H1 (cell line): ENCODE measurements at regions not wholly inside any gene's neighbourhood (a gene's known extent, or its start where the extent isn't known, plus 50 kb on each side); places are given as distances from the start of the nearest gene placed in this dataset.

Source experiments
- JUN ChIP-seq: IDR thresholded peaks from 2 replicates; pipeline ENCODE4 v1.6.1; 2011; ENCODE audit warnings: low read depth, mild to moderate bottlenecking, improper control_type of control experiment, low read length
- POLR2AphosphoS5 ChIP-seq: IDR thresholded peaks from 2 replicates; pipeline ENCODE4 v1.6.1; 2011; ENCODE audit warnings: low read depth, low read length
- TF ChIP-seq, protein P1 (sequence below), 3 experiments: IDR thresholded peaks; 1 replicate in 2 of 3; 2 replicates in 1 of 3; pipeline versions ENCODE4 v1.5.1 to v1.6.1; 2011; ENCODE audit warnings: low read length in 3 of 3, mild to moderate bottlenecking in 3 of 3, inconsistent platforms in 2 of 3, low read depth in 1 of 3, moderate library complexity in 1 of 3; ENCODE audit not compliant: insufficient read depth in 1 of 3; ENCODE audit errors: control extremely low read depth in 1 of 3
- TF ChIP-seq, protein P2 (sequence below): IDR thresholded peaks from 2 replicates; pipeline ENCODE4 v1.6.1; 2012; ENCODE audit warnings: low read length, inconsistent platforms
- TF ChIP-seq, protein P3 (sequence below): IDR thresholded peaks from 2 replicates; pipeline ENCODE4 v1.6.1; 2012; ENCODE audit warnings: inconsistent platforms

DNA sequence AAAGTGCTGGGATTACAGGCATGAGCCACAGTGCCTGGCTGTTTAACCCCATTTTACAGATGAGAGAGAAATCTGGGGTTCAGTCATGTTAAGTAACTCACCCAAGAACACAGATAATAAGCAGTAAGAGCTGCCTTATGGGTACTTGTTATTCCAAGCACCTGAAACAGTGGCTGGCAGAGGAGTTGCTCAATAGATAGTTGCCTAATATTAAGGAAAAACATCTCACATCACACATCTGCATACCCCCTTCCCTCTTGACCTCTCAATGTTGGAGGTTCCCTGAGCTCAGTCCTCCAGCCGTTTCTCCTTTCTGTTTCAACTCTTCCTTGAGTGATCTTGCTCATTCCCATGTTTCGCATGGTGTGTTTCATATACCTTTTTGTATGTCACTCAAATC lies 401.9 kb downstream of the KLF12 start:
- TF ChIP-seq, protein P1, sequence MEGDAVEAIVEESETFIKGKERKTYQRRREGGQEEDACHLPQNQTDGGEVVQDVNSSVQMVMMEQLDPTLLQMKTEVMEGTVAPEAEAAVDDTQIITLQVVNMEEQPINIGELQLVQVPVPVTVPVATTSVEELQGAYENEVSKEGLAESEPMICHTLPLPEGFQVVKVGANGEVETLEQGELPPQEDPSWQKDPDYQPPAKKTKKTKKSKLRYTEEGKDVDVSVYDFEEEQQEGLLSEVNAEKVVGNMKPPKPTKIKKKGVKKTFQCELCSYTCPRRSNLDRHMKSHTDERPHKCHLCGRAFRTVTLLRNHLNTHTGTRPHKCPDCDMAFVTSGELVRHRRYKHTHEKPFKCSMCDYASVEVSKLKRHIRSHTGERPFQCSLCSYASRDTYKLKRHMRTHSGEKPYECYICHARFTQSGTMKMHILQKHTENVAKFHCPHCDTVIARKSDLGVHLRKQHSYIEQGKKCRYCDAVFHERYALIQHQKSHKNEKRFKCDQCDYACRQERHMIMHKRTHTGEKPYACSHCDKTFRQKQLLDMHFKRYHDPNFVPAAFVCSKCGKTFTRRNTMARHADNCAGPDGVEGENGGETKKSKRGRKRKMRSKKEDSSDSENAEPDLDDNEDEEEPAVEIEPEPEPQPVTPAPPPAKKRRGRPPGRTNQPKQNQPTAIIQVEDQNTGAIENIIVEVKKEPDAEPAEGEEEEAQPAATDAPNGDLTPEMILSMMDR (IDR thresholded peaks at IDR 0.05; ENCODE audit: control extremely low read depth in 1 of 3, insufficient read depth in 1 of 3, low read depth in 1 of 3, low read length in 3 of 3) = no peak
- TF ChIP-seq, protein P2, sequence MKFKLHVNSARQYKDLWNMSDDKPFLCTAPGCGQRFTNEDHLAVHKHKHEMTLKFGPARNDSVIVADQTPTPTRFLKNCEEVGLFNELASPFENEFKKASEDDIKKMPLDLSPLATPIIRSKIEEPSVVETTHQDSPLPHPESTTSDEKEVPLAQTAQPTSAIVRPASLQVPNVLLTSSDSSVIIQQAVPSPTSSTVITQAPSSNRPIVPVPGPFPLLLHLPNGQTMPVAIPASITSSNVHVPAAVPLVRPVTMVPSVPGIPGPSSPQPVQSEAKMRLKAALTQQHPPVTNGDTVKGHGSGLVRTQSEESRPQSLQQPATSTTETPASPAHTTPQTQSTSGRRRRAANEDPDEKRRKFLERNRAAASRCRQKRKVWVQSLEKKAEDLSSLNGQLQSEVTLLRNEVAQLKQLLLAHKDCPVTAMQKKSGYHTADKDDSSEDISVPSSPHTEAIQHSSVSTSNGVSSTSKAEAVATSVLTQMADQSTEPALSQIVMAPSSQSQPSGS = no peak
- TF ChIP-seq, protein P3, sequence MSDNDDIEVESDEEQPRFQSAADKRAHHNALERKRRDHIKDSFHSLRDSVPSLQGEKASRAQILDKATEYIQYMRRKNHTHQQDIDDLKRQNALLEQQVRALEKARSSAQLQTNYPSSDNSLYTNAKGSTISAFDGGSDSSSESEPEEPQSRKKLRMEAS = no peak
- TF ChIP-seq JUN (no peak), POLR2AphosphoS5 (no peak)
